ENCODE measurements at regions not wholly inside any gene's neighbourhood (a gene's known extent, or its start where the extent isn't known, plus 50 kb on each side); places are given as distances from the start of the nearest gene placed in this dataset.

DNA sequence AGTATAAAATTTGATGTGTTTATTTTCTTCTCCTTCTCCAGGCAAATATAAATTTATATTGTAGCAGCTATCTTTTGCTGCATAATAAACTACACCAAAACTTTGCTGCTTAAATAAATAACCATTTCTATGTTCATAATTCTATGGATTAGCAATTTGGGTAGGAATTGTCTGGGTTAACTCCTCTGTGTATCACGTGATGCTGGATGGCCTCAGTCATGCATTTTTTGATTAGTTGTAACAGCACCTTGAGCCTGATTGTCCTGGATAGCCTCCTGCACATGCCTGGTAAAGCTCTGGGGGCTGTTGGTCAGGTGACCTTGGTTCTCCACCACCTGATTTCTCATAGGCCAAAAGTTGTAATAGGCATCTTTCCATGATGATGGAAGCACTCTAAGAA is 572.9 kb downstream of the ETV1 start:
- TF ChIP-seq, protein P1, sequence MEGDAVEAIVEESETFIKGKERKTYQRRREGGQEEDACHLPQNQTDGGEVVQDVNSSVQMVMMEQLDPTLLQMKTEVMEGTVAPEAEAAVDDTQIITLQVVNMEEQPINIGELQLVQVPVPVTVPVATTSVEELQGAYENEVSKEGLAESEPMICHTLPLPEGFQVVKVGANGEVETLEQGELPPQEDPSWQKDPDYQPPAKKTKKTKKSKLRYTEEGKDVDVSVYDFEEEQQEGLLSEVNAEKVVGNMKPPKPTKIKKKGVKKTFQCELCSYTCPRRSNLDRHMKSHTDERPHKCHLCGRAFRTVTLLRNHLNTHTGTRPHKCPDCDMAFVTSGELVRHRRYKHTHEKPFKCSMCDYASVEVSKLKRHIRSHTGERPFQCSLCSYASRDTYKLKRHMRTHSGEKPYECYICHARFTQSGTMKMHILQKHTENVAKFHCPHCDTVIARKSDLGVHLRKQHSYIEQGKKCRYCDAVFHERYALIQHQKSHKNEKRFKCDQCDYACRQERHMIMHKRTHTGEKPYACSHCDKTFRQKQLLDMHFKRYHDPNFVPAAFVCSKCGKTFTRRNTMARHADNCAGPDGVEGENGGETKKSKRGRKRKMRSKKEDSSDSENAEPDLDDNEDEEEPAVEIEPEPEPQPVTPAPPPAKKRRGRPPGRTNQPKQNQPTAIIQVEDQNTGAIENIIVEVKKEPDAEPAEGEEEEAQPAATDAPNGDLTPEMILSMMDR (IDR thresholded peaks at IDR 0.05): no peak
- TF ChIP-seq ZFX (IDR thresholded peaks at IDR 0.05; ENCODE audit: borderline replicate concordance): no peak

Measured in 22Rv1 (cell line).